HG03457 (cell line): ENCODE measurements at regions not wholly inside any gene's neighbourhood (a gene's known extent, or its start where the extent isn't known, plus 50 kb on each side); places are given as distances from the start of the nearest gene placed in this dataset.

Source experiments
- ATAC-seq: cut with Tn5 transposase; IDR thresholded peaks from one replicate; pipeline ENCODE4 v1.9.1; 2021; ENCODE audit warnings: moderate number of reproducible peaks; ENCODE audit not compliant: unreplicated experiment

- ATAC-seq = no peak
Observed at GRCh38 chr3:135898774-135899173, 66.8 kb upstream of the PPP2R3A start.

GRCh38 chr3:135905058-135905724, 60.3 kb upstream of the PPP2R3A start:
- no peak for ATAC-seq

- ATAC-seq = no peak
Observed at GRCh38 chr3:135907422-135908165, 57.9 kb upstream of the PPP2R3A start.

GRCh38 chr3:135908225-135908624, 57.3 kb upstream of the PPP2R3A start:
- no peak for ATAC-seq

- no peak for ATAC-seq
Observed at GRCh38 chr3:135908737-135909136, 56.8 kb upstream of the PPP2R3A start.

- ATAC-seq = no peak
Observed at GRCh38 chr3:135911110-135911509, 54.4 kb upstream of the PPP2R3A start.

GRCh38 chr3:135915206-135915605, 50.3 kb upstream of the PPP2R3A start:
- no peak for ATAC-seq
